Calu3 (cell line): ENCODE measurements at regions not wholly inside any gene's neighbourhood (a gene's known extent, or its start where the extent isn't known, plus 50 kb on each side); places are given as distances from the start of the nearest gene placed in this dataset.
A peak's percentile ranks its signal among the peaks of the same experiment; 100 is the strongest.

Source experiments
- BruUV-seq: library from RNA; stranded (reverse); fragments of 400-500 nt; replicated peaks from 2 replicates; lab custom pipeline; 2021; lab: Mats Ljungman, UMichigan
- CTCF ChIA-PET: fragments of 300-600 bp; sonication (Branson Sonifier 250); formaldehyde crosslinking; loops from one replicate; lab custom pipeline; 2022; ENCODE audit warnings: antibody characterized with exemption; lab: Charles Lee
- DNase-seq: peaks from one replicate; pipeline ENCODE4 v3.0.0; 2022
- H3K27ac Mint-ChIP-seq: one replicate; pipeline ENCODE4 v1.8.0; 2022; ENCODE audit warnings: mixed read lengths; ENCODE audit not compliant: unreplicated experiment
- H3K27me3 Mint-ChIP-seq: one replicate; pipeline ENCODE4 v1.8.0; 2022; ENCODE audit warnings: mixed read lengths; ENCODE audit not compliant: unreplicated experiment
- H3K36me3 Mint-ChIP-seq: one replicate; pipeline ENCODE4 v1.8.0; 2022; ENCODE audit warnings: mild to moderate bottlenecking, moderate library complexity, mixed read lengths; ENCODE audit not compliant: insufficient read depth, unreplicated experiment
- H3K4me1 Mint-ChIP-seq: one replicate; pipeline ENCODE4 v1.8.0; 2022; ENCODE audit warnings: mild to moderate bottlenecking, low read depth, mixed read lengths; ENCODE audit not compliant: unreplicated experiment
- H3K4me3 Mint-ChIP-seq: one replicate; pipeline ENCODE4 v1.8.0; 2022; ENCODE audit warnings: mild to moderate bottlenecking, low read depth, moderate library complexity, mixed read lengths; ENCODE audit not compliant: unreplicated experiment
- H3K9me3 Mint-ChIP-seq: one replicate; pipeline ENCODE4 v1.8.0; 2022; ENCODE audit warnings: low read depth, mixed read lengths; ENCODE audit not compliant: unreplicated experiment
- CTCF ChIP-seq: fragments of 200-600 bp; IDR thresholded peaks from one replicate; pipeline ENCODE4 v1.8.0; 2022; ENCODE audit warnings: antibody characterized with exemption; ENCODE audit not compliant: unreplicated experiment
- intact Hi-C: fragments of 100-400 bp; cut with micrococcal nuclease; formaldehyde crosslinking; loops from one replicate; pipeline ENCODE4 v1.10.0; 2022; ENCODE audit not compliant: unreplicated experiment

DNA sequence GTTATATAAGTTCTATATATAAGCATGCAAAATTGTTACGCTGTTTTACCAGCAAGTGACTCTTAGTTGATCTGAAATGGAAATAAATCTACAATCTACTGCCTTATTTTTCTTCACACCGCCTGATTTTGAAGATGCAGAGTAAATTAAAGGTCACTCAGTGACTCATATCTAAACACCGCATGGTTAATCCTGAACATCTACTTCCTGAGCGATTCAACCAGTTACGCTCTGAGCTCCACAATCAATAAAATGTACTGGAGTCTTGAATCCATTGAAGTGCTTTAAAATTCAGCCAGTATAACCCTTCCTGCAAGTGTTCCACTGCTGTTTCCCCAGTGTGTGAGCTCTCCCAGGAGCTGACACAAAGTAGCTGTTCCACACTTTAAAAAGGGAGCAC lies 192.8 kb downstream of the SLC7A11 start:
- Mint-ChIP-seq H3K27ac (peak overlapping the region; percentile 77), H3K9me3 (no peaks in the 10 kb centered on the region), H3K27me3 (no peaks in the 10 kb centered on the region), H3K4me1 (peaks cover 38% of the 10 kb centered on the region), H3K4me3 (peak overlapping the region; percentile 4), H3K36me3 (no peaks in the 10 kb centered on the region)
- BruUV-seq, result no TSS peak
- intact Hi-C loops, result no loop called here
- CTCF ChIA-PET, result interaction anchor here (0.5 kb wide), 1 partner anchor 892 kb away, joined by 3 read pairs; no protein-coding TSS in a partner anchor
- no peak for TF ChIP-seq CTCF
- DNase-seq, result no peak

GRCh38 chr4:138047290-138047689 lies 194.9 kb downstream of the SLC7A11 start:
- DNase-seq, result no peak
- Mint-ChIP-seq H3K9me3 (no peaks in the 10 kb centered on the region), H3K4me3 (no peak overlapping the region), H3K36me3 (no peaks in the 10 kb centered on the region), H3K27ac (no peak overlapping the region), H3K4me1 (peaks cover 31% of the 10 kb centered on the region), H3K27me3 (no peaks in the 10 kb centered on the region)
- CTCF ChIA-PET, result no interaction called here
- TF ChIP-seq CTCF, result no peak
- no TSS peak for BruUV-seq
- intact Hi-C loops, result no loop called here

GRCh38 chr4:138045036-138045435 lies 197.1 kb downstream of the SLC7A11 start:
- BruUV-seq, result no TSS peak
- Mint-ChIP-seq H3K36me3 (no peaks in the 10 kb centered on the region), H3K4me1 (peaks cover 27% of the 10 kb centered on the region), H3K4me3 (no peak overlapping the region), H3K9me3 (no peaks in the 10 kb centered on the region), H3K27ac (no peak overlapping the region), H3K27me3 (no peaks in the 10 kb centered on the region)
- TF ChIP-seq CTCF, result no peak
- intact Hi-C loops, result no loop called here
- DNase-seq, result no peak
- CTCF ChIA-PET, result no interaction called here

- Mint-ChIP-seq H3K9me3 (no peaks in the 10 kb centered on the region), H3K36me3 (no peaks in the 10 kb centered on the region), H3K4me3 (no peak overlapping the region), H3K27ac (no peak overlapping the region), H3K4me1 (peaks cover 8% of the 10 kb centered on the region), H3K27me3 (no peaks in the 10 kb centered on the region)
- no peak for TF ChIP-seq CTCF
- CTCF ChIA-PET, result no interaction called here
- no peak for DNase-seq
- intact Hi-C loops, result loop anchor here (5.0 kb wide), 1 partner anchor 458 kb away; no protein-coding TSS in a partner anchor
- no TSS peak for BruUV-seq
Observed at GRCh38 chr4:138039010-138039409, 203.1 kb downstream of the SLC7A11 start.
